ENCODE measurements at regions not wholly inside any gene's neighbourhood (a gene's known extent, or its start where the extent isn't known, plus 50 kb on each side); places are given as distances from the start of the nearest gene placed in this dataset.

GRCh38 chr16:80151722-80152111 is 389.1 kb upstream of the DYNLRB2 start:
- TF ChIP-seq CTCF (conservative IDR thresholded peaks at IDR 0.05; ENCODE audit: low read depth, low read length), result no peak
- TF ChIP-seq EZH2 (IDR thresholded peaks at IDR 0.05; ENCODE audit: borderline replicate concordance, low read depth, low read length, poor library complexity, severe bottlenecking), result no peak
